OCI-LY1 (cell line): ENCODE measurements at regions not wholly inside any gene's neighbourhood (a gene's known extent, or its start where the extent isn't known, plus 50 kb on each side); places are given as distances from the start of the nearest gene placed in this dataset.

ENCODE experiments used
- CTCF ChIP-seq: fragments of 200-600 bp; sonication (generic), shearing (Covaris generic); IDR thresholded peaks from 2 replicates; pipeline ENCODE4 v1.5.1; 2017; ENCODE audit warnings: mild to moderate bottlenecking, antibody characterized with exemption, low read length, moderate library complexity, mixed read lengths
- EZH2 ChIP-seq: fragments of 200-600 bp; sonication (generic), shearing (Covaris generic); IDR thresholded peaks from 2 replicates; pipeline ENCODE4 v1.8.0; 2017; ENCODE audit warnings: borderline replicate concordance, mixed run types, mild to moderate bottlenecking, antibody characterized with exemption, low read length, moderate library complexity, mixed read lengths

- TF ChIP-seq CTCF (no peak), EZH2 (no peak)
These were observed 250.2 kb downstream of the NPHP4 start for GRCh38 chr1:5742032-5742431.
